GM10266 (cell line): ENCODE measurements at regions not wholly inside any gene's neighbourhood (a gene's known extent, or its start where the extent isn't known, plus 50 kb on each side); places are given as distances from the start of the nearest gene placed in this dataset.
"Not testable (repeated sequence)": the region's sequence is repeated elsewhere in the genome, so short reads cannot be mapped to it uniquely, and the experiment has no call there.

Source experiments
- DNase-seq: peaks from one replicate; pipeline ENCODE4 v3.0.0; 2012; ENCODE audit errors: extremely low spot score
- CTCF ChIP-seq: IDR thresholded peaks from 2 replicates; pipeline ENCODE4 v1.5.1; 2012; ENCODE audit warnings: mild to moderate bottlenecking, low read depth; ENCODE audit not compliant: control insufficient read depth, insufficient read depth; ENCODE audit errors: missing control alignments

GRCh38 chr5:20956134-20956533 lies 968.1 kb upstream of the CDH18 start:
- no peak for DNase-seq
- no peak for TF ChIP-seq CTCF

GRCh38 chr5:20949636-20950035 lies 961.6 kb upstream of the CDH18 start:
- DNase-seq, result no peak
- TF ChIP-seq CTCF, result no peak

GRCh38 chr5:20943183-20943971 lies 955.4 kb upstream of the CDH18 start:
- DNase-seq, result not testable (repeated sequence)

- DNase-seq, result not testable (repeated sequence)
Observed at GRCh38 chr5:20942603-20943002, 954.6 kb upstream of the CDH18 start.

- DNase-seq, result not testable (repeated sequence)
Observed at GRCh38 chr5:20940786-20941185, 952.8 kb upstream of the CDH18 start.

GRCh38 chr5:20890936-20891335 lies 902.9 kb upstream of the CDH18 start:
- not testable (repeated sequence) for DNase-seq

- DNase-seq, result not testable (repeated sequence)
Observed at GRCh38 chr5:20875726-20876125, 887.7 kb upstream of the CDH18 start.

GRCh38 chr5:20865892-20866291 lies 877.9 kb upstream of the CDH18 start:
- DNase-seq, result not testable (repeated sequence)

- no peak for DNase-seq
Observed at GRCh38 chr5:20833081-20833627, 845.2 kb upstream of the CDH18 start.

GRCh38 chr5:20832204-20833080 lies 844.4 kb upstream of the CDH18 start:
- no peak for TF ChIP-seq CTCF
- no peak for DNase-seq

More at GRCh38 chr5:20833081-20833627, 845.2 kb upstream of the CDH18 start:
- no peak for TF ChIP-seq CTCF

GRCh38 chr5:20825951-20826350 lies 838.0 kb upstream of the CDH18 start:
- DNase-seq, result not testable (repeated sequence)

GRCh38 chr5:20797216-20797615 lies 809.2 kb upstream of the CDH18 start:
- DNase-seq, result not testable (repeated sequence)

GRCh38 chr5:20784755-20785154 lies 796.8 kb upstream of the CDH18 start:
- DNase-seq, result not testable (repeated sequence)

- not testable (repeated sequence) for DNase-seq
Observed at GRCh38 chr5:20783484-20783883, 795.5 kb upstream of the CDH18 start.

GRCh38 chr5:20771338-20771737 lies 783.3 kb upstream of the CDH18 start:
- not testable (repeated sequence) for DNase-seq
